Stimulated activated CD4-positive, alpha-beta T cell treated with anti-CD3 and anti-CD28 coated beads, TNF-alpha, amount 100 ng/mL, for 1 hour (primary cell): ENCODE measurements at regions not wholly inside any gene's neighbourhood (a gene's known extent, or its start where the extent isn't known, plus 50 kb on each side); places are given as distances from the start of the nearest gene placed in this dataset.
"Not testable (repeated sequence)": the region's sequence is repeated elsewhere in the genome, so short reads cannot be mapped to it uniquely, and the experiment has no call there.

Source experiments
- DNase-seq, 3 donors: peaks; one replicate each; pipeline ENCODE4 v3.0.0-alpha.2; 2020; ENCODE audit warnings: low read depth in 3 of 3, low spot score in 1 of 3

DNA sequence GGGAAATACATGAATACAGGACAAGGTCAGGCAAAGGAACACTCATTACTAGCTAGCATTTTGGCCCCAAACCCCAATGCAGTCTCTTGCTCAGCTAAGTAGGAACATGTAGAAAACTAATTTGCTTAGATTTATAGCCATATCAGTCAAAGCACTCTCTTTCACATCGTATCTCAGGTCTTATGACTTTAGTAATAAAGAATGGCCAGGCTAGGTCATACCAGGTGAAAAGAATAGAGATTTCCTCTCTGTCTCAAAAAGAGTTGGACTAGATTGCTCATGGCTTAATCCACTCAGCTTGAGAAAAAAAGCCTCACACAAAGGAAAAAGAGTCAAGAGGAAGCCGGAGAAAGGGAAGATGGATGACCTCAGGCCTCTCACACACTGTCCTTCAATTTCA lies 772.7 kb upstream of the SEMA6A start:
- DNase-seq = no peak

DNA sequence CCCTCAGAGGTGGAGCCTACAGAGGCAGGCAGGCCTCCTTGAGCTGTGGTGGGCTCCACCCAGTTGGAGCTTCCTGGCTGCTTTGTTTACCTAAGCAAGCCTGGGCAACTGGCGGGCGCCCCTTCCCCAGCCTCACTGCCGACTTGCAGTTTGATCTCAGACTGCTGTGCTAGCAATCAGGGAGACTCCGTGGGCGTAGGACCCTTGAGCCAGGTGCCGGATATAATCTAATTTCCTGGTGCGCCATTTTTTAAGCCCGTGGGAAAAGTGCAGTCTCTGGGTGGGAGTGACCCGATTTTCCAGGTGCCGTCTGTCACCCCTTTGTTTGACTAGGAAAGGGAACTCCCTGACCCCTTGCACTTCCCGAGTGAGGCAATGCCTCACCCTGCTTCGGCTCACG lies 769.1 kb upstream of the SEMA6A start:
- not testable (repeated sequence) for DNase-seq

DNA sequence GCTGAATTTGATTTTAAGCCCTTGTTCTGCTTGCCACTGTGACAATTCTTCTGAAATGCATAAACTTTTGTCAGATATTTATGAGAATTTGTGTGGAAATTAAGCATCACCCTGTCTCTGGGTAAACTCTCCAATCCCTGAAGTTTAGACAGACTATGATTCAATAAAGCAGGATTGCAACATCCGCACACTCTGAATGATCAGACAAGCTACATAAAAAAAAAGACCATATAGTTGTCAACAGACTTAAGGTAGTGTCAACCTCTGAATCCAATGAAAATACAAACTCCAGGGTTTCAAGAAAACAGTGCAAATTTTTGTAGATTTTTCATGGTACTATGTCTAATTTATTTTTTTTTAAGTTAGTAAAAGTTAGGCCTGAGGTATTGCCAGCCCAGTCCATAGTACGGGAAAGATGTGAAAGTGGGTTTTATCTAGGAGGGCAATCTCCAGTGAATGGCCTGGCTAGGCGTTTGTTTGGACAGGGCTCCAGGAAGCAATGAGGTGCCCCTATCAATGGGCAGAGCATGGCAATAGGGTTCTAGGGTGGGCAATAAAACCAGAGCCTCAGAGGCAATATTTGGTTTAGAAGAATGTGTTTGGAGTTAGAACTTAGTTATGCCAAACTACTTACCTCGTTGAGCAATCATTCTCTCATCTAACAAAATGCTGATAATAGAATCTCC lies 762.6 kb upstream of the SEMA6A start:
- no peak for DNase-seq

DNA sequence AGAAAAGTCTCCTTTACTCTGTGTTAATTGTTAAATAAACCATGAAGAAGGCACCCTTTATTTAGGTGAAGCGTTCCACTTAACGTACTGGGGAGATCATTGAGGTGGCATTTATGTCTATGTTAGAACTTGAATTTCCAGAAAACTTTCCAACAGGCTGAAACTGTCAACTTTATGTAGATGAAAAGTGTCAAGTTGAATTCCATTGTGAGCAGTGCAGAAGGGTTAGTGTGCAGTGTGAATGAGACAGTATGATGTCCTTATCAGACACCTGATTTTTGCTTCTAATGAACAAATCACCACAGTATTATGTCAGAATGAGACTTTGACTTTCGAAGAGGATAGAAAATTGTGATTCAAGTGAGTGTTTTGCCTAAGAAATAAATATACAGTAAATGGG lies 761.6 kb upstream of the SEMA6A start:
- no peak for DNase-seq

DNA sequence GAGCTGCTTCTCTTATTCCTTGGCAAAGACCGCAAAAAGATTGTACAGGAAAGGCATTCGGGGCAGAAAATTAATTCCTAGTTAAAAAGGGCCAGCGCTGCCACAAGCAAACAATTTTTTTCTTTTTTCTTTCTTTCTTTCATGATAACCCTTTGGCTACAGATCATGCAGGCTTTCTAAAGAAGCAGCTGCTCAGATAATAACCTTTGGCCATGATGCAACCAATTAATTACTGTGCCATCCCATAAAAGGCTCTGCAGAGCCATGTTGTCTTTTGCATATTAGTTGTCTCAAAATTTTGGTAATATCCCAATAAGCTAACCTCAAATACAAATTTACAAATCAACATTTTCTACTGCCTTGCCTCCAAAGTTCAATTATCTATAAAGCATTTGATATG lies 758.4 kb upstream of the SEMA6A start:
- no peak for DNase-seq

DNA sequence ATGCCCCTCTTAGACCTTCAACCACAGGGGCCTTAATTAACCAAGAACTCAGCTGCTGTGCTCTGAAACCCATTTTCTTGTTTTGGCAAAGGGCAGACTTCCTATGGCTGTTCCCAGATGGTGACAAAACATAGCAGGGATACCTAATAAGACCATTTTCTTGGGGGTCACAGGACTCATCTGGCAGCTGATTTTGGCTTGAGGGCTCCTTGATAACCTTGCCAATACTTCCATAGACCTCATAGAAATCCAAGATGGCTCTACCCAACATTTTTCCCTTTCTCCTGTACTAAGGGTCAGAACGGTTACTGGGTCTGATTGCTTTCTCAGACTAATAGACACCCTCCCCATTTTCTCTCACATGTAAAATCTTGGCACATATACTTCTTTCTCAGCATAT lies 757.7 kb upstream of the SEMA6A start:
- no peak for DNase-seq

DNA sequence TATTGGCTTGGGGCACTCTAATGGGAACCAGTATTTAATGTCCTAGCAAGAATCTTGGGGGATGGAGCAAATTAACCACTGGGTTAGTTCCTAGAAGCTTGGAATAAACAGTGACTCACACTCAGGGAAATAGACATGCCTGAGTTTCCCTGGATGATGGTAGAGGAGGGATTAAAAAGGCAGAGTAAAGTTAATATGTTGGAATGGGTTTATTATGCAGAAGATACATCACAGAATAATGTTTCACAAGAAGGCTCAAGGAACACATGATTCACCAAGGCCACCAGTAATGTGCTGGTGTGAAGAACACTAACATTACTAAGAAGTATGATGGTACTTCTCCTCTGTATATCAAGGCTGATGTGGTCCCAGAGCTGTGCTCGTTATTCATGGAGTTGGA lies 752.9 kb upstream of the SEMA6A start:
- DNase-seq = no peak

DNA sequence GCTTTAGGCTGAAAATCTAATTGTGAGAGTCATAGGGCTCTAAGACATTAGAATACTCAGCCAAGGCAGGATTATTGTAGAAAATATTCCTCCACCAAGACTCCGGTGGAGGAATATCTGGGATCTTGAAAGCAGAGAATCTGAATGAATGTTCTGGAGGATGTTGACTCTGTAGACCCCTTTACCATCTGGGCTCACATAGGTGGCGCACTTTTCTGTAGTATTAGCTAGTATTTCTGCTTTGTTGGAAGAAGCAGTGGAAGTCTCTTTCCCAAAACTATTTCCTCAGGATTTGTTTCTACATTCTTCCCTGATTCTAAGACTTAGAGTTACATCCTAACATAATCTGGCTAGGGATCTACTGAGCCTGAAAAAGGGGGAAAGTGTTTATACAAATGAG lies 752.4 kb upstream of the SEMA6A start:
- no peak for DNase-seq

DNA sequence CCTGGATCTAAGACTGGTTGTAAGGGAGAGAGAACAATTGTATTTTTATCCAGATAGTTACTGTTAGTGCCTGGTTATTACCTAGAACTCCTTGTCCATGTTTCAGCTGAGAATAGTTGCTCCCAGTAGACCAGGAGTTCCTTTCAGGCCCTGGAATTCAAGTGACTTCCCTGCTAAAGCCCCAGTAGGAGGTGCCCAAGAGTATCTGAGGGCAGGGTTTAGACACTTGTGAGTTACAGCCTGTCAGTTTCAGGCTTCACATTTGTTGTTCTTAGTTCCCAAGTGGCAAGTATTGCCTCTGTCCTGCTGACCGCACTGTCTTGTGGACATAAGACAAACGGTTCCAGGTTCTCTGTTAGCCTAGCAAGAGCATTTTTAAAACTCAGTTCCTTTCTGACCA lies 743.9 kb upstream of the SEMA6A start:
- no peak for DNase-seq

DNA sequence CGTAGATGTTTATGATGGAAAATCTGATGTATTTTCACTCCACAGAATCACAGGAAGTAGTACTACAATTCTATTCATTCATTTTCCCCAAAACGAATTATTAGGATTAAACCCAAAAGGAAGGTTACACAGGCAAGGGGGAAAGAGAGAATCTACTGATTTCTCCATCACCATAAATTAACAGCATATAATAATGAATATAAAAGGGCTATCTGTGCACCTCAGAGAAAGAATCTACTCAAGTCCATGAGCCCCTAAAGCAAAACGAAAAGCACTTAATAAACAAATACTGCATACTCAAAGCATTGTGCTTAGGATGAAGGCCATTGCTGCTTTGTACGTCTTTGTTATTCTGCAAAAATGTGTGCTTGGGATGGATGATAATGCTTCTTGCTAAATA lies 740.5 kb upstream of the SEMA6A start:
- no peak for DNase-seq

DNA sequence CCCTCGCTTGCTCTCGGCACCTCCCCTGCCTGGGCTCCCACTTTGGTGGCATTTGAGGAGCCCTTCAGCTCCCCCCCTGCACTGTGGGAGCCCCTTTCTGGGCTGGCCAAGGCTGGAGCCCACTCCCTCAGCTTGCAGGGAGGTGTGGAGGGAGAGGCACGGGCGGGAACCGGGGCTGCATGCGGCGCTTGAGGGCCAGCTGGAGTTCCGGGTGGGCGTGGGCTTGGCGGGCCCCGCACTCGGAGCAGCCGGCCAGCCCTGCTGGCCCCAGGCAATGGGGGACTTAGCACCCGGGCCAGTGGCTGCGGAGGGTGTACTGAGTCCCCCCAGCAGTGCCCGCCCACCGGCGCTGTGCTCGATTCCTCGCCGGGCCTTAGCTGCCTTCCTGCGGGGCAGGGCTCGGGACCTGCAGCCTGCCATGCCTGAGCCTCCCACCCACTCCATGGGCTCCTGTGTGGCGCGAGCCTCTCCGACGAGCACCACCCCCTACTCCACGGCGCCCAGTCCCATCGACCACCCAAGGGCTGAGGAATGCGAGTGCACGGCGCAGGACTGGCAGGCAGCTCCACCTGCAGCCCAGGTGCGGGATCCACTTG lies 730.0 kb upstream of the SEMA6A start:
- DNase-seq = not testable (repeated sequence)

DNA sequence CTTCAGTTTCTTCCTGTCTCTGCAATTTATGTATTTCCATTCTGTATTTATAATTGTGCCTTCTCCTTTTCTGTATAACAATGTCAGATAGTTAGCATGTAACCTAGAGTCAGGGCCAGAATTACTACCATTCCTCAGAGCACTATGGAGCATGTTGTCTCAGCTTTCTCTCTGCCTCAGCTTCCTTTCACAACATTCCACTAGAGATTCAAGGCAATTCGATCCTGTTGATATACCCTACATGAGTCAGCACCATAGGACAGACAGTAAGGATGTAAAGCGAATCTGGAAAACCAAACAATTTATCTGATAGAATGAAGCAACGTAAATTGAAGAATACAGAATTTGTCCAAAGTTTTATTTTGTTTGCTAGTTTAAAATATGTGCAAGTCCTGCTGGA lies 728.3 kb upstream of the SEMA6A start:
- no peak for DNase-seq

DNA sequence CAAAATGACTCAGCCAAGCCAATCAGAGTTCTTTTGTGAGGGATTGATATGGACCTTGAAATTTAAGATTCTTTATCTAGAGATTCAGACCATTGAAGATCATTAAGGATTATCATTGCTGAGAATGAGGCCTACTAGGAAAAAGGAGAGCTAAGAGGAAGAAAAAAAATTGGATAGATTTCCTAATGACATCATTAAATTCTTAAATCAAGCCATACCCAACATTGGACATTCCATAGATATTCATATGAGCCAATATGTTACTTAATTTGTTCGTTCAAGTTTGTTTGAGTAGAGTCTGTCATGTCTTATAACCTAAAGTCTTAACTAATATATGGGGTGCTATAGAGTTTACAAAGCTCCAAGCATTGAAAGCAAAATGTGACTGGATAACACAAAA lies 727.9 kb upstream of the SEMA6A start:
- DNase-seq = no peak

DNA sequence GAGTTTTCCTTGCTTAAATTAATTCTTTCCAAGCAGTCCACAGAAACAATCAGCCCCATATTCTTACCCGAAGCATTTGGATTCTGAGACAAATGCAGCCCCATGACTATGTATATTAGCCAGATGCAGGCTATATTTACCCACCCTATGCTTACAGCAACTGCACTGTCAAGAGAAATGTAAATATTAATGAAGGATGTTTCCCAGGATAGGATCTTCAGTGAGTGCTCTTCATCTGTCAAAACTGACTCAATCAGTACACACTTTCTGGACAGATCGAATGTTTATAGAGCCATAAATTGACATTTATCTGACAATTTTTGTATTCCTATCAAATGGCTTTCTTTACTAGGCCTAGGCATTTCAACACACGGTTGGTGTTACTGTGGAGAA lies 725.3 kb upstream of the SEMA6A start:
- no peak for DNase-seq

DNA sequence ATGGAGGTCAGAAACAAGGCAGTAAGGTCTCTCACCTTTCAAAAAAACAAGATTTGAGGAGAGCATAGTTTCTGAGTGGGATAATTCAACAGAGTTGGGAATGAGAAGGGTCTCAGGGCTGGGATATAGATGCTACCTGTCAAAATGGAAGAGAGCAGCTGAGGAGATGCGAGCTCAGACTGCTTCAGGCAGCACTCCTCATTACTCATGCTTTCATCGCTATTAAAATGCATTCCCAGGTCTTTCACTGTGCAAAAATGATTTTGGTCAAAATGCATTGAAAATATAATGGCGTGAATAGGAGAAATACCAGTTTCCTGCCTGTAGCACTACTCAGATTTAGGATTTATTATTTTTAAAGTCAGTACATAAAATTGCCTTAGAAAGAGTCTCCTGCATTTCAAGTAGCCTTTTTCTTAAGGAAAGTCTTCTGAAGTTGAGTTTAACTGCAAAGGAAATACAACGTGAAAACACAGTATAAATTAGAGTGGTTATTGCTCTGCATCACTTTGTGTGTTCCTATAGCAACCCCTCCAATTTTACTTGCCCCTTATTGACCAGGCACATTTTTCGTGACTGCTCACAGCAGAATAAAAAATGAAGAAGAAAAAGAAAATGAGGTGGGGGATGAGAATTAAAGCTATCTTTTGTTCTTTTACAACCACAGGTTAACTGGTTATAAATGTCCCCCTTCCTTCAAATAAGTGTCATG lies 724.8 kb upstream of the SEMA6A start:
- no peak for DNase-seq

DNA sequence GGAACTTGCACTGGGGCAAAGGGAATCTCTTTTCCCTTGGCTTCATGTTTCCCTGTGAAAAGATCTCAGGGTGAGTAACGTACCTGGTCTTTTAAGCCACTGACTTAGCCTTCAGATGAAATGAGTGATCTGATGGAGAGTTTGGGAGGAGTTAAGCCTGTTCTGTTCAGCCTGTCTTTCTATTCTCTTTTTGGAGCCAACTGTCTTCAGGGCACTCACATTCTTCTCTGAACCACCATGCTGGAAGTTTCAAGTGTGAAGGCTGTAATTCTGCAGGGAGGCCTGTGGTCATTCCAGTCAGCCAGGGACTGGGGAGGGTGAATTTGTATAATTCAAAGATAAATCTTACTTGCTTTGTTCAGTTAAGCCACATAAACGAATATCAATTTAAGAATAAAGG lies 722.2 kb upstream of the SEMA6A start:
- no peak for DNase-seq

DNA sequence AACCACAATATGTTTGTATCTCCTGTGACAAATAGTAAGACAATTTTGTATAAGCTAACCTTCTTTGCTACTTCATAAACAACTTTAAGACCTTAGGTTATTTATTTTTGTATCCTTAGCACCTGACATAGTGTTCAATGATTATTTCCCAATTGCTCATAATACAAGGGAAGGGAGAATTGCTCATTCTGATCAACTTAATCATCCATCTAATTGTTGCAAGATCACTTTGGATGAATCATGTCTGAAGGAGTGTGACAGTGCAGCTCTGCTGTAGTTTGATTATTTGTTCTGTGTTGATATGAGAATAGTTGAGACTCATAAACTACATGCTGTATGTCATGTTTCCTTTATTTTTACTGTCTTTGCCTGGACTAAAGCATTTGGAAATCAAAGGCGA lies 721.3 kb upstream of the SEMA6A start:
- no peak for DNase-seq

DNA sequence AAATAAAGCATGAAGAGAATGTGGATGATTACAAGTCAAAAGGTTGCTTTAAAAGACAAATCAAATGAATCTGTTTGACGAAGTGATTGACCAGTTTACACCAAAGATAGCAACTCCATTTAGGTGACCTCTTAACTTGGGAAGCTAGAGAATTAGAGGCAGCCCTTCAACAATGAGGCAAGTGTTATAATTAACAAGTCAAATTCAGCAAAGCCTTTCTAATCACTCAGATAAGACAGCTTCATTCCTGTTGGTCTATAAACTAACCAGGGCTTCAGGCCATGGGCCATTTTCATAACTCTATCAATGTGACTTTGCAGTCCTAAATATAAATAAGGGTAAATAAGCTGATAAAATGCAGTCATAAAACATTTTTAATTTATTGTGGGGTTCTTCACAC lies 712.2 kb upstream of the SEMA6A start:
- no peak for DNase-seq

DNA sequence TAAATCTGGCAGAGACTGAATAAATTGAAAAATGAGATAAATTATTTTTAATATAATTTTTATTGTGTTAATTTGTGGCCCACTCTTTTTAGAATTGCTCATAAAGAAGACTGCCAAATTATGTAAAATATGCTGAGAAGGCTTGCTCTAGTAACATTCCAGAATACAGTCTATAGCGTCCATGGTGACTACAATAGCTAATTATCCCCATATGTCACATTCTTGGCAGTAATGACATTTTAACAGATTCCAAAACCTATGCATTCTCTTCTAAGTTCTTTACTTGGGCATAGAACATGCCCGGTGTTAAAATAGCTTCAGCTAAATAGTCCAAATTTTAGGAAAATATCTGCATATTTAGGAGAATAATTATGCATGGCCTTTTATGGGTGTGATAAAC lies 697.0 kb upstream of the SEMA6A start:
- no peak for DNase-seq

DNA sequence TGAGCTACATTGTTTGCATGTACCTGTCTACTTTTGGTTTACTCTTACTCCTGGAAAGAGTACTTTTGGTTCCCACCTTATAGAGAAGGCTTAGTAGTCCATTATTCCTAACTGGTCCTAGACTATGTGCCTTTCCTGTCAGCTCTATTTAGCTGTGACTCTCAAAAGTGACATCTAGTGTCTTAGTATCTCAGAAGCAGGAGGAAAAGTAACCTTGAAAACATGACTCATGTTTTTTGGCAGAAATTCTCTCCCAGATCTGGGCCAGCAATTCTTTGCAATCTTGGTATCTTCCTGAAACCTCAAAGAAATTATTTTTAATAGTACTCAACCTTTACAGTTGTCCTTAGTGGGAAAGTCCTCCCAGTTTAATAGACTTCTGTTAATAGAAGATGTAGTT lies 691.7 kb upstream of the SEMA6A start:
- no peak for DNase-seq

DNA sequence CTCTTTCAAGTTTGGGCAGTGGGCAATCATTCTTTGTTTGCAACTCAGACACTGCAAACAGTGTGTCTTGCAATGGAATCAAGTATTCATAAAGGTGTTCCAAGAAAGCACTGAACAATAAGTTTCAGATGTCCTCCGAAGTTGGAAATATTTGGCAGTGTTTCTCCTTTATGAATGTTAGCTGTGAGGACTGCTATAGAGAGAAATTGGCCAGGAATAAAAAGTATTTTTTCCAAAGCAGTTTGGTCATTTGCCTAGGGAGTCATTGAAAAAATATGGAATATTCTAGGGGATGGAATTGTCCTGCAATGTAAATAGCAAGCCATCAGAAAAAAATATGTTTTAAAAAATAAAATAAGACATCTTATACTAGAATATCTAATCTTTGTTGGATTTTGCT lies 688.6 kb upstream of the SEMA6A start:
- DNase-seq = no peak

DNA sequence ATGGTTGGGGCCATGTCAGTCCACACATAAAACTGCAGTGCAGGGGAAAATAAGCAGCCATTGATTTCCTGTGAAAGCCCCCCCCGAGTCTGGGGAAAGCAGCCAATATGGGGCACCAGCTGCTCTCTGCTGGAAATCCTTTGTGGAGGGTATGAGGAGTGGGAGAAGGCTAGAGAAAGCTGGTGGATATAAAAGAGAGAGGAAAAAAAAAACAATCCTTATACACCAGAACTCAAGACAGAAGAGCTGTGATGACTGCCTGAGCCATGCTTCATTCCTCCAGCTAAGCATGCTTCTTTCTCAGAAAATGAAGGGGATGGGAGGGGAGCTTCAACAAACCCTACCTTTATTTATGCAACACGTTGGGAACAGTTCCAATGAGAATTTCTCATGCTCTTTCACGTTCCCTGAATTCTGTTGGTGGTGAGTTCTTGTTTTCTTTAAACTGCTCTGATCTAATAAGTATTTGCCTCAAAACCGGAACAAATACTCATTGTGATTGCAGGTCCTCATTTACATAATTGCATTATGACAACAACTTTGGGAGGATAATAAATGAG lies 688.0 kb upstream of the SEMA6A start:
- no peak for DNase-seq
